ENCODE measurements at regions not wholly inside any gene's neighbourhood (a gene's known extent, or its start where the extent isn't known, plus 50 kb on each side); places are given as distances from the start of the nearest gene placed in this dataset.

DNA sequence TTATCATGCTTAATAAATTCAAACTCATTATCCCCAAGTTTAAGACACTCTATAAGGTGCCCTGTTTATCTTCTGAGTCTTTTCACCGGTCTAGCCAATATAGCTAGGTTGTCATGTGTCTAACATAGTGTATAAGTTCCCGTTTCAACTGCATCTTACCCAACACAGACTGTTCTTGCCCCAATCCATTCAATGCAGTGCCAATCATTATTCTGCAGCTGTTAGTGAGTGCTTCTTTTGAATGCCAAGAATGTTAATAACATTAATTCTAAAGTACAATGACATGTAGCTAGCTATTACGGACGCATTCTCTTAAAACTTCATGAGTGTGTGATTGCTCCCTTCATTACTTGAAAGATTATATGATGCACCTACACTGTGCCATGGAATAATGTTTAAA lies 646.4 kb upstream of the NR2F2 start:
- no peak overlapping the region for H2AFZ ChIP-seq (ENCODE audit: low read length)
- no peaks in the 10 kb centered on the region for H3K27me3 ChIP-seq (replicated peaks; ENCODE audit: insufficient read depth, low read length)
- H3K4me3 ChIP-seq (ENCODE audit: low read length) = no peak overlapping the region
- no peaks in the 10 kb centered on the region for H3K36me3 ChIP-seq (replicated peaks; ENCODE audit: insufficient read depth, low read length)
- H3K9me3 ChIP-seq (replicated peaks; ENCODE audit: insufficient read depth, low read length) = no peaks in the 10 kb centered on the region
- DNase-seq = no peak
- no peaks in the 10 kb centered on the region for H3F3A ChIP-seq (ENCODE audit: insufficient read depth, low read length)
- no peaks in the 10 kb centered on the region for H3K79me2 ChIP-seq (ENCODE audit: low read length)
- no peaks in the 10 kb centered on the region for H3K4me1 ChIP-seq (ENCODE audit: low read length)
- H3K27ac ChIP-seq (ENCODE audit: low read length) = no peak overlapping the region
- H3K9ac ChIP-seq (ENCODE audit: low read length) = no peak overlapping the region
- TF ChIP-seq, protein P1, sequence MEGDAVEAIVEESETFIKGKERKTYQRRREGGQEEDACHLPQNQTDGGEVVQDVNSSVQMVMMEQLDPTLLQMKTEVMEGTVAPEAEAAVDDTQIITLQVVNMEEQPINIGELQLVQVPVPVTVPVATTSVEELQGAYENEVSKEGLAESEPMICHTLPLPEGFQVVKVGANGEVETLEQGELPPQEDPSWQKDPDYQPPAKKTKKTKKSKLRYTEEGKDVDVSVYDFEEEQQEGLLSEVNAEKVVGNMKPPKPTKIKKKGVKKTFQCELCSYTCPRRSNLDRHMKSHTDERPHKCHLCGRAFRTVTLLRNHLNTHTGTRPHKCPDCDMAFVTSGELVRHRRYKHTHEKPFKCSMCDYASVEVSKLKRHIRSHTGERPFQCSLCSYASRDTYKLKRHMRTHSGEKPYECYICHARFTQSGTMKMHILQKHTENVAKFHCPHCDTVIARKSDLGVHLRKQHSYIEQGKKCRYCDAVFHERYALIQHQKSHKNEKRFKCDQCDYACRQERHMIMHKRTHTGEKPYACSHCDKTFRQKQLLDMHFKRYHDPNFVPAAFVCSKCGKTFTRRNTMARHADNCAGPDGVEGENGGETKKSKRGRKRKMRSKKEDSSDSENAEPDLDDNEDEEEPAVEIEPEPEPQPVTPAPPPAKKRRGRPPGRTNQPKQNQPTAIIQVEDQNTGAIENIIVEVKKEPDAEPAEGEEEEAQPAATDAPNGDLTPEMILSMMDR (IDR thresholded peaks at IDR 0.05; ENCODE audit: low read length) = no peak
- TF ChIP-seq EZH2 (optimal IDR thresholded peaks at IDR 0.05; ENCODE audit: low read depth, low read length) (no peak), EZH2phosphoT487 (IDR thresholded peaks at IDR 0.05; ENCODE audit: low read length) (no peak)
- H3K4me2 ChIP-seq (ENCODE audit: low read depth, low read length) = no peak overlapping the region
- H3K9me2 ChIP-seq (replicated peaks; ENCODE audit: insufficient read depth, low read length) = no peaks in the 10 kb centered on the region
- no peaks in the 10 kb centered on the region for H4K20me1 ChIP-seq (ENCODE audit: insufficient read depth, low read length)

DNA sequence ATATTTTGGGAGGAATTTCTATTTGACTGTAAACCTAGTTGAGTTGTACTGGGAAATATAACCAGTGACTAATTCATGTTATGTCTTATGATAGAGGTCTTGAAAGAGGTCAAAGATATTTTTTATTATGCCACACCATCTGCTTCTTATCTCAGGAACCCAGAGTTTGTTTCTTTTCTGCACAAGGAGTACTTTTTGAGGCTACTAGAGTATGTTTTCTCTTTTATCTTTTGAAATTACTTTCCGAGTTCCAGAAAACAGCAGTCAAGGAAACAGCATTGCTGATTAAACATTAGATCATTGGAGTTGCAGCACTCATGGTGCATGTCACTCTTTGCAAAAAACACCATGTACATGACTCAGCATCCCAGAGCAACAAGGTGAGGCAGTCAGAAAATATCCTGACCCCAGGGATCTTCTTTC lies 645.8 kb upstream of the NR2F2 start:
- H3K79me2 ChIP-seq (ENCODE audit: low read length) = no peaks in the 10 kb centered on the region

DNA sequence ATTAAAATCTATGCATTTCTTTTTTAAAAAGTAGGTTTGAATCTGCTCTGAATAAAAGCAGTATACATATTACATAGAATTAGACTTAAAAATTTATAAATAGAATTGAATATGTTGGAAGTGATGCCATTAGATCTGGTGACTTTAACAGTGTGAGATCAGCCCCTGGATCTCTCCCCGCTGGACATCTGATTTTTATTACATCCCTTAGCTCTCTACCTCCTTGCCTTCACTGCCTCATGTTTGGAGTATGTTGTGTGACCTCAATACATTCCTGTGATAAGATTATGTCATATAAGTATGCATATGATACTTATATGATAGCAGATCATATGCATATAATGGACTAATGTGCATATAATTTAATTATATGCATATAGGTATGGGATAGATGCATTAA lies 643.4 kb upstream of the NR2F2 start:
- Histone ChIP-seq H3K27me3 (replicated peaks; ENCODE audit: insufficient read depth, low read length) (no peaks in the 10 kb centered on the region), H3K36me3 (replicated peaks; ENCODE audit: insufficient read depth, low read length) (no peaks in the 10 kb centered on the region), H3K9me2 (replicated peaks; ENCODE audit: insufficient read depth, low read length) (no peaks in the 10 kb centered on the region), H4K20me1 (ENCODE audit: insufficient read depth, low read length) (no peaks in the 10 kb centered on the region), H3K9me3 (replicated peaks; ENCODE audit: insufficient read depth, low read length) (no peaks in the 10 kb centered on the region), H3K4me3 (ENCODE audit: low read length) (no peak overlapping the region), H3K4me2 (ENCODE audit: low read depth, low read length) (no peak overlapping the region), H3K27ac (ENCODE audit: low read length) (no peak overlapping the region), H3K79me2 (ENCODE audit: low read length) (no peaks in the 10 kb centered on the region), H3F3A (ENCODE audit: insufficient read depth, low read length) (peaks cover 16% of the 10 kb centered on the region), H3K9ac (ENCODE audit: low read length) (no peak overlapping the region), H2AFZ (ENCODE audit: low read length) (no peak overlapping the region), H3K4me1 (ENCODE audit: low read length) (peaks cover 16% of the 10 kb centered on the region)
- no peak for DNase-seq
- TF ChIP-seq EZH2phosphoT487 (IDR thresholded peaks at IDR 0.05; ENCODE audit: low read length) (no peak), EZH2 (optimal IDR thresholded peaks at IDR 0.05; ENCODE audit: low read depth, low read length) (no peak)
- TF ChIP-seq, protein P1 (IDR thresholded peaks at IDR 0.05; ENCODE audit: low read length) = no peak

More for the DNA sequence above, 645.8 kb upstream of the NR2F2 start:
- H3K27me3 ChIP-seq (replicated peaks; ENCODE audit: insufficient read depth, low read length) = no peaks in the 10 kb centered on the region
- no peaks in the 10 kb centered on the region for H4K20me1 ChIP-seq (ENCODE audit: insufficient read depth, low read length)
- DNase-seq = no peak
- no peaks in the 10 kb centered on the region for H3K9me3 ChIP-seq (replicated peaks; ENCODE audit: insufficient read depth, low read length)
- no peak overlapping the region for H3K4me3 ChIP-seq (ENCODE audit: low read length)
- TF ChIP-seq, protein P1 (IDR thresholded peaks at IDR 0.05; ENCODE audit: low read length) = no peak
- TF ChIP-seq EZH2 (optimal IDR thresholded peaks at IDR 0.05; ENCODE audit: low read depth, low read length) (no peak), EZH2phosphoT487 (IDR thresholded peaks at IDR 0.05; ENCODE audit: low read length) (no peak)
- peaks cover 3% of the 10 kb centered on the region for H3K4me1 ChIP-seq (ENCODE audit: low read length)
- no peak overlapping the region for H3K9ac ChIP-seq (ENCODE audit: low read length)
- no peaks in the 10 kb centered on the region for H3F3A ChIP-seq (ENCODE audit: insufficient read depth, low read length)
- H3K27ac ChIP-seq (ENCODE audit: low read length) = no peak overlapping the region
- H3K9me2 ChIP-seq (replicated peaks; ENCODE audit: insufficient read depth, low read length) = no peaks in the 10 kb centered on the region
- H2AFZ ChIP-seq (ENCODE audit: low read length) = no peak overlapping the region
- no peaks in the 10 kb centered on the region for H3K36me3 ChIP-seq (replicated peaks; ENCODE audit: insufficient read depth, low read length)
- no peak overlapping the region for H3K4me2 ChIP-seq (ENCODE audit: low read depth, low read length)

All from MM.1S (cell line).